GM18909 (cell line): ENCODE measurements at regions not wholly inside any gene's neighbourhood (a gene's known extent, or its start where the extent isn't known, plus 50 kb on each side); places are given as distances from the start of the nearest gene placed in this dataset.
"Not testable (repeated sequence)": the region's sequence is repeated elsewhere in the genome, so short reads cannot be mapped to it uniquely, and the experiment has no call there.

Experiments used
- ATAC-seq: cut with Tn5 transposase; IDR thresholded peaks from one replicate; pipeline ENCODE4 v1.9.1; 2021; ENCODE audit warnings: mild to moderate bottlenecking; ENCODE audit not compliant: unreplicated experiment, poor library complexity

DNA sequence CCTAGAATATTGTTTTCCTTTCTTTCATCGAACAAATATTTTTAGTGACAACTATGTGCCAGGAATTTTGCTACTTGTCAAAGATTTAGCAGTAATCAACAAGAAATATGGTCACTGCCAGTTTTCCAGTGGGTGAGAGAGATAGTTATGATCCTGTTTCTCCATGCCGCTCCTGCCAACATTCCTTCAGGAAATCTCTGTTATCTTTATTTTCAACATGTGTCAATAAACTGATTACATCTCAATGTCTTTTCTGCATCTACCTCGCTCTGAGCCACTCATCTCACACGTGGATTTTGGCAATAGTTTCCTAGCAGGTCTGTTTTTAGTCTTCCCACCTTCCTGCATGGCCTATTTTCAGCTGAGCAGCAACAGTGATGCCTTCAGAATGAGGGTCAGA is 650.0 kb upstream of the STXBP6 start:
- no peak for ATAC-seq

DNA sequence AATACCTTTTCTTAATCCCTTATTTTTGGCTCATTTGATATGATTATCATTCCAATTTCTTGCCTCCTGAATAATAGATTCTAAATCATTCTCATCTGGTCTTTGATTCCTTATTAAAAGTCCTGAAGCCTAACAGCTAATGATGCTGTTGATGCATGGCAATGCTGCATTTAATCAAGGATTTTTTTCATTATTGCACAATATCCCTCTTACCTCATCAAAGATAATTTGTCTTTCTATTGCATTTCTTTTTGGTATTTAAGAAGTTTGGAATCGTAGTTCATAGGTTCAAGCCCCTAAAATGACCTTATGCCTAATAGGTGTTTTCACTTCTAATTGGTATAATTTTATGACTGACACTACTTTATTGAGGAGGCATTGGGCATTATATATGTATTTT is 648.2 kb upstream of the STXBP6 start:
- no peak for ATAC-seq

DNA sequence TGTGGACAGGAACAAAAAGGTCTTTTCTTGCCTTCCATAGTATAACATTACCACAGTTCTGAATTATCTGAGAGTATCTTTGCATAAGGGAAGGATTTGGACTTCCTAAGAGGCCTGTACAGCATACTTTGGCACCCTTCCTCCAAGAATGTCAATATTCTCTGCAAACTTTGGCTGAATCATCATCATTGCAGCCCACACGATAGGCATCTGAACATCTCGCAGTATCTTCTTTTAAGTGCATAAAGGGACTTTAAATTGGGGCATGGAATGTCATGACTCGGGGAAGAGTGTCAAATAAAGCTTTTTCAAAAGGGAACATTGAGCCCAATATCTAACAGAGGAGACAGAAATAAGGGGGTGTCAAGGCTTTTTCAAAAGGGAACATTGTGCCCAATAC is 646.2 kb upstream of the STXBP6 start:
- no peak for ATAC-seq

DNA sequence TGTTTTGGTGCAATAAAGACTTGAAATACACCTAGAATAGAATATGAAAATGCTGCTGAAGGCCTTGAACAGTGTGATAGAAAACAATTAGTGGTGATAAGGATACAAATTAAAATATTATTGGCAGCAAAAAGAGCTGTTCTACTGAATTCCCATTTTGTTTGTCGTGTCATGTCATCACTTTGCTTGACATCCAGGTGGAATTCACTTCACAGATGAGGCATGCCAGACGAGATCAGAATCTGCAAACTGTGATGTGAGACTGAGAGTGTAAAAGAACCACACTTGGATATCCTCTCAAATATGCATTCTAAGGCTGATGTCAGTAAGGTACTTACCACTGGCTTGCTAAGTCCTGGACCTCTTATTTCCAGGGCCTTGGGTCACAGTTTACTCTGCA is 635.1 kb upstream of the STXBP6 start:
- ATAC-seq: no peak

DNA sequence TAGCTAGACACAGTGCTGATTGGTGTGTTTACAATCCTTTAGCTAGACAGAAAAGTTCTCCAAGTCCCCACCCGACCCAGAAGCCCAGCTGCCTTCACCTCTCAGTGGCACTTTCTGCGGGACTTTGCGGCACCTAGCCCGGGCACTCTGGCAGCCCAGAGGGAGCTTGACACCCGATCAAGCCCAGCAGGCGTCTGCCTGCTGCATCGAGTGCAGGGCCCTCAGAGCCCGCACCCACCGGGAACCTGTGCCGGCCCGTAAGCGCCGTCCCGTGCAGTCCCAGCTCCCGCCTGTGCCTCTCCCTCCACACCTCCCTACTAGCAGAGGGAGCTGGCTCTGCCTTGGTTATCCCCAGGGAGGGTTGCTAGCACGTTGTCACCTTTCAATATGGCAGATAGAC is 631.0 kb upstream of the STXBP6 start:
- no peak for ATAC-seq

DNA sequence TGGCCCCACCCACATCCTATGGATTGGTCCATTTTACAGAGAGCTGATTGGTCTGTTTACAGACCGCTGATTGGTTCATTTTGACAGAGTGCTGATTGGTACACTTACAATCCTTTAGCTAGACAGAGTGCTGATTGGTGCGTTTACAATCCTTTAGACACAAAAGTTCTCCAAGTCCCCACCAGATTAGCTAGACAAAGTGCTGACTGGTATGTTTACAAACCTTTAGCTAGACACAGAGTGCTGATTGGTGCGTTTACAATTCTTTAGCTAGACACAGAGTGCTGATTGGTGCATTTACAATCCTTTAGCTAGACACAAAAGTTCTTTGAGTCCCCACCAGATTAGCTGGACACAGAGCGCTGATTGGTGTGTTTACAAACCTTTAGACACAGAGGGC is 630.6 kb upstream of the STXBP6 start:
- not testable (repeated sequence) for ATAC-seq

DNA sequence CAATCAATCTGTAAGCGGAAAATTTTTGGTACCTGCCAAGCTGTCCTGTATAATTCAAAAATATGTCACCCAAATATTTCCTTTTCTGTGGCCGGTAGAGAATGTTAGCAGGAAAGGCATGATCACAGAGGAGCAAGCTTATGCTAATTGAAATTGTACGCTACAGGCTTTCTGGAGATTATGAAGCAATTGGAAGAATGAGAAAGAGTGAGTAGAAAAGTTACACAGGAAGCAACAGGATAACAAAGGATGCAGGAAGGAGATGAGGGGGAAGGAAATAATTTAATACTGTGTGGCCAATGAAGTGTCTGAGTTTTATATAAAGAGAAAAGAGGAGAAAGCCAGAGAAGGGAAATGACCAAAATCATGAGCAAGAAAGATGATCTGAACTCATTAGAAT is 627.2 kb upstream of the STXBP6 start:
- no peak for ATAC-seq

DNA sequence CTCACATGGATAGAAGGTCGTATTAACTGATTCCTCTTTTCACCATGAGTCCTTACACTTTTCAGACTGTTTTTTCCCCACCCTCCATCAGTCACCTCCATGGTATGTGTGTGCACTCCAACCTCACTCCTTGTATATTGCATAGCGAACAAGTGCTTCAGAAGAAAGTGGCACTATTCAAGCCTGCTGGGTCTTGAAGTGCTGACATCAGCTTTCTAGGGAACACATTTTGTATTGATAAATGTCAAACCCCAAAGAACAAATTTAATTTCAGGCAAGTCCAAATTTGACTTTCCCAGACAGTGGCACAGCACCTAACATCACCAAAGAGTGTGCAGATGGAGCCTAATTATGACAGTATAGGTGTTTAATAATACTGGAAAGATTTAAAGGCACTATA is 617.4 kb upstream of the STXBP6 start:
- no peak for ATAC-seq

DNA sequence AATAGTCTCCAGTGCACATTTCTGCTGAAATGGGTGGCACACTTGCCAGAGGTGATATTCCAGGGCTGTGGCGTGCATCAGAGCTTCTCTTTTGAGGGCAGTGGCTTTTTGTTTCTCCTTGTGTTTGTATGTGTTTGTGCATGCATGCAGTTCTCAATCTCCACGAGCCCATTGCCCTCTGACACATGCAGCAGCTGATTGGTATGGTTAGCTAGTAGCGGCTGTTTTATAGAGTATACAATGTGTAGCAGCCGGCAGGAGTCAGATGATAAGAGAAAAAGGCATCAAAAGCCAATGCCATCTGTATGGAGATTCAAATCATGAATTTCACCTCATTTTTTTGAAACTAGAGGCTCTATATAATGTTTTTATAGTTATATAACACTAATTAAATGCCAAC is 616.9 kb upstream of the STXBP6 start:
- ATAC-seq: no peak

DNA sequence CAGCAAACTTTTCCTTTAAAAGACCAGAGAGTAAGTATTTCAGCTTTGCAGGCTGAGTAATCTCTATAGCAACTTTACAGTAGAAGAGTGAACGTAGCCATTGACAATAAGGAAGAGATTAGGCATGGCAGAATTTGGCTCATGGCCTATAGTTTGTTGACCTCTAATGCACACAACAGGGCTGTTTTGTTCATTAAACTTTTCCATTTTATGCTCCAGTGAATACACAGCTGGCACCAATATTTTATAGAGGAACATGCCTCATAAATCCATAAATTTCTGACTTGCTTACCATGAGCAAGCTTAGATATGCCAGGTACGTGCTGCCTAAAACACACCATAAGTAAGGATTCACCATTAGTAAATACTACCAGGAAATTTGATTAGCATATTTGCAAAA is 609.0 kb upstream of the STXBP6 start:
- ATAC-seq: no peak

DNA sequence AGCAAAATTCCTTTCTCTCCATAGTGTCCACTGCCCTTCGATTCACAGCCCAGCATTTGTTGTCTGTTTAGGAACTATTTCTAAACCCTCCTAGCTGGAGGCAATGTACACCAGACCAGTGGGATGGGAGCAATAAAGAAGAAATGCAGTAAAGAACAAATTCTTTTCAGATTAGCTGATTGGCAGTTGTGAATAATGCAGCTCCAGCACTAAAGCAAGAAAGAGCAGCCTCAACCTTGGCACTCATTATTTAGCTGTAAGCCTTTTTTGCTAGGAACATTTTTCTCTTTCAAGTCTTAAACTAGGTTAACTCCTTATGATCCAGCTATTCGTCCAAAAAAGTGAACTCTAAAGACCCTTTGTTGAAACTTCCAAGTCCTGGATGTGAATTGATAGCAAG is 580.5 kb upstream of the STXBP6 start:
- no peak for ATAC-seq

DNA sequence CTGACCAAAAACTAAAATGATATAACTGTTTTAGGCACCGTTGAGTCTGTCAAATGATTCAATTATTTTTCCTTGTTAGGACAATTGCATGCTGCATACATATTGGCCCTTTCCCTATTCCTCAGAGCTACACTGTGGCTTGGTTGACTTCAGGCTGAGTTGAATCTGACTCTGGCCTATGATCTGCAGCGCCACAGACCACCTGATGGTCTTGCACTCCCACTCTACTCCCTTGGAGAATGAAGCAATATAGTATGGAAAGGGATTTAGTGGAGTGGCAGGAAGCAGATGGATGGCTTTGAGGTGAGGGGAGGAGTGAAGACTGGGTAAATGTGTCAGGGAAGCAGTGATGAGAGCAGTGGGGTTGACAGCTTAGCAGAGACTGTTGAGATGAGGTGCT is 579.0 kb upstream of the STXBP6 start:
- no peak for ATAC-seq

DNA sequence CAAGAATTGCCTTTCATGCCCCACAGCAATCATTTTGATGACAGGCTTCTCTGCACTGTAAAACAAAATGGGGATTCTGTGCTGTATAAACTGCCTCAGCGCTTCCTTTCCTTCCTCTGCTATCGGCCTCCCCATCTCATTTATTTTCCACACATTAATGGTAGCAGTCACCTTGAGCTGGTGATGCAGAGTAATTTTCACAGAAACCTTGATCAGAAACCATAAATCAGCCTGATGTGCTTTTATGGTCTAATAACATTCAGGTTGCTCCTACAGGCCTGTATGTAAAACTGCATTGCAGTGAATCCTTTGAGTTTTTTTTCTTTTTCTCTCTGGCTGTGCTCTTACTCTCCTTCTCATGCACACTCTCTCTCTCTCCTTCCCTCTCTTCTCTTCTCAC is 578.4 kb upstream of the STXBP6 start:
- ATAC-seq: no peak

DNA sequence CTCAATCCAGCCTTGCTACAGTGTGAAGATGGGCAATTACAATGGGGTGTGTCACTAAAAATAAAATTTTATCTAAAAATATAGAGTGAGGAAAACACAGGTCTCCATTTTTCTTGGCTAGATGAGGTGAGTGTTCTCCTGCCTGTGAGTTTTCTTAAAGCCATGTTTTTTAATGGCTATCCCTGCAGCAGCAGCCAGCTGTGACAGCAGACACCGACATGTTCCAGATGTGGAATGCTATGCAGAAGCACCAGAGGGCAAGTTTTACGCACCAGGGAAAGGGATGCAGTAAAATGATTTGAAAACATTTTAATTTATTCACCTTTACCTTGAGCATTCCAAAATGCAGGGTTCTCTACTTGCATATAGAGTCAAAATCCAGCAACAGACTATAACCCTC is 577.0 kb upstream of the STXBP6 start:
- no peak for ATAC-seq

DNA sequence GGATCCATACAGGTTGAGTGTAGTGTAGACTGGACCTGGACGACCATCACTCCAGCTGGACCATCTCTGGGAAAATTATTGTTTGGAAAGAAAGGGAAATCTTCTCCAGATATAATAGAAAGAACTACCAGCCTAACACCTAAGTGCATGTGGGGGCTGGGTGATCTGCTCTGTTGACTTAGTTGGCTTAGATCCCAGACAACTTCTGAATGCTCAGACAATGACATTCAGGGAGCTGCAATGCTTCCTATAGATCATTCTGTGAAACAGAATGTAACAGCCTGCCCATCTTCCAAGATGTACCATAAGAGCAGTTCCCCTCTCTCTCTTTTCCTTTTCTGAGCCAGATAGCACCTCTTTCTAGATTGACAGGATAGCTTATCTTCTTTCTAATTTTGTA is 572.8 kb upstream of the STXBP6 start:
- ATAC-seq: no peak

DNA sequence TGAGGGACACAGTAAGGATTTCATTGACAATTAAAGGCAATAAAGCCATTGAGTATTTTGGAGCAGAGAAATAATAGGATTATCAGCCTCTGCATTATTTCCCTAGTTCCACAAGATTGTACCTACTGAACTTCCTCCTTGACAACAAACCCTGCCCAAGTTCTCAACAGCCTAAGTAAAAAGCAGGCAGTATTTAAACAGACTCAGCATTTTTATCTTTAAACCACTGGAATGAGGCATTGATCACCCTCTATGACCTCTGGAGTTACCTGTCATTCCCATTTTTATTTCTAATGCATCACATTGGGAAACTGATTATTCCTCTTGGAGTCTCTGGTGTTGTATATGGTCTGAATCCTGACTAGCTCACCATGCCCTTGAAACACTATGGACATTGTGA is 570.6 kb upstream of the STXBP6 start:
- ATAC-seq: no peak

DNA sequence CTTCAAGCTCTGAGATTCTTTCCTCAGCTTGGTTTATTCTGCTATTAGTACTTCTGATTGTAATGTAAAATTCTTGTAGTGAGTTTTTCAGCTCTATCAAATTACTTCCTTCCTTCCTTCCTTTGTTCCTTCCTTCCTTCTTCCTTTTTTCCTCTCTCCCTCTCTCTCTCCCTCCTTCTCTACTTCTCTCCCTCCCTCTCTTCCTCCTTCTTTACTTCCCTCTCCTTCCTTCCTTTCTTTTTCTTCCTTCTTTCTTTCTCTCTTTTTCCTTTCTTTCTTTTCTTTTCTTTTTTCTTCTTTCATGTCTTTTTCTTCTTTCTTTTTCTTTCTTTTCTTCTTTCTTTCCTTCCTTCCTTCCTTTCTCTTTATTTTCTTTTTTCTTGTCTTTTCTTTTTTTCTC is 565.2 kb upstream of the STXBP6 start:
- no peak for ATAC-seq

DNA sequence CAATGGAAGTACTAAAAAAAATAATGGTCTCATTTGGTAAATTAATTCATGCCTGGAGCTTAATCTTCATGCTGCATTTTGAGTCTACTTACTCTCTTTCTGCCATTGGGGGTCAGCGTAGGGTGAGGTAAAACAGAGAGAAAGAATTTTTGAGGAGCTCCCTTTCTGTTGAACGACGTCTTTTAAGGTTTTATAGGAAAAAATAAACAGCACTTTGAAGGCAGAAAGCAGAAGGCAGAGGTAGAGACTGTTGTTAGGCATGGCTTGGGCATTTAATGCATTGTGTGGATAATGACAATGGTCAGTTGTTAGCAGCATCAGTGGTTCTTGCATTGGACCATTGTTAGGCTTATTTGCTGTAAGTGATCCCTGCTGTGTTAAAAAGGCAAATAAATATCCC is 557.2 kb upstream of the STXBP6 start:
- ATAC-seq: no peak

DNA sequence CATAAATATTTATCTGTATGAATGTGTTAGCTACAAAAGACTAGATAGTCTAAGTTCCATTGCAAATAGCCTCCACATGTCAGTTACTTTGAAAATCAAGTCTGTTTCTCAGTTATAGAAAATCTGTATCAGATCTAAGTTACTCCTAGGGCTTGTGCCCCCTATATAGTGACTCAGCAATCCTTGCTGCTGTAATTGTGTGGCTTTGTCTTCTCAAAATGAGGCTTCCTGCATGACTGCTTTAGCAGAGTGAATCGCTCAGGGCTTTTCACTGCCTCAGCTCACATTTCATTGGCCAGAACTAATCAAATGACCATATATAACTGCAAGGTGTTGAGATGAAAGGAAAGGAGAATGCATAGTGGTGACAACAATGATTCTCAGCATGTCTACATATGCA is 552.2 kb upstream of the STXBP6 start:
- ATAC-seq: no peak

DNA sequence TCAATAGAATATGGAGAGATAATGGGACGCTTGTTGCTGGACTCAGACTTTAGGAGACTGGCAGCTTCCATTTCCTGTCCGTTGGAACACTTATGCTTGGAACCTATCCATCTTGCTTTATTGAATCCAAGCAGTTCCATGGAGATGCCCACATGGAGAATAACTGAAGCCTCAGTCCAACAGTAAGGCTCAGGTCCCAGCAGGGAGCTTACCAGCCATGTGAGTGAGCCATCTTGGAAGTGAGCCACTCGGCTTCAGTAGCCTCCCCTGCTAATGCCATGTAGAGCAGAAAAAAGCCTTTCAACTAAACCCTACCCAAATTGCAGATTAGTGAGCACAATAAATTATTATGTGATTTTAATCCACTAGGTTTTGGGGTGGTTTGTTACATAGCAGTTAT is 538.8 kb upstream of the STXBP6 start:
- ATAC-seq: no peak

DNA sequence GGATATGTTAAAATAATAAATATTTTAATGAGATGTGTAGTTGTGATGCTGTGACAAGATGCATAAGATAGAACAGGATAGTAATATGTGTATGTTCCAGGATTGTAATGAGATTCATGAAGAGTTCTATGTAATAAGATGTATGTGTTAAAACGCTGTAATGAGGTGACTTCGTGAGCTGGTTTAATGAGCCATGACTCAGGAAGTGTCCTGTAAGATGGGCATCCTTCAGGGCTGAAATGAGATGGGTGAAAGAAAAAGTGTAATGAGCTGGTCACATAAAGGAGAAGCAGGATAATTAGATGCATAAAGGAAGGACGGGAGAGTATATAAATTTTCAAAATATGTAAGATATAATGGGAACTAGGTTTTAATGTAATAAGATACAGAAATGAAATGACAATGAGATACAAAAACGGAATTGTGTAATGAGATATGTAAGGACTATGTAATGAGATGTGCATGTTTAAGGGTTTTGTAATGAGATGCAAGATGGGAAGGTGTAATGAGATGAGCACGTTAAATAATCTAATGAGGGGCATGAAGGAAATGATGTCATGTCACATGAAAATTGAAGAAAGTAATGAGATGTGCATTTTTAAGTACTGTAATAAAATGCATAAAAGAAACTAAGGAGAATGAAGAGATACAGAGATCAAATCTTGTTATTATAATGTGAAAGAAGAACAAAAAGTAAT is 524.8 kb upstream of the STXBP6 start:
- no peak for ATAC-seq

DNA sequence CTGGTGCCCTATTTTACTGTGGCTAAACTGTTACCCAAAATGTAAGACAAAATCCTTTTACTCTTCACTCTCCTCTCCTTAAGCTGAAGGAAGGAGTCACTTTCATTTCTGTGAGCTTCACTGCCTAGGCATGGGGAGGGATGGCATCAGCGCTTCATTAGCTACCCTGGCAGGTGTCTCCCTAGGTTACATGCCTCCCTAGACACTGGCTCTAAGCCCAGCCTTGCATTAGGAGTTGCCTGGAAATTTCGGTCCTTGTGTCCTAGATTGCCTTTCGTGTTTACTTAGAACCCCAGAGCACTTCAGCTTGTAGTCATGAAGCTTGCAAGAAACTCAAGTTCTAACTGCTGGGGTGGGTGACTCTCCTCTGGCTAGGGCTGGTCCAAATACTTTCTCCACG is 520.5 kb upstream of the STXBP6 start:
- no peak for ATAC-seq

DNA sequence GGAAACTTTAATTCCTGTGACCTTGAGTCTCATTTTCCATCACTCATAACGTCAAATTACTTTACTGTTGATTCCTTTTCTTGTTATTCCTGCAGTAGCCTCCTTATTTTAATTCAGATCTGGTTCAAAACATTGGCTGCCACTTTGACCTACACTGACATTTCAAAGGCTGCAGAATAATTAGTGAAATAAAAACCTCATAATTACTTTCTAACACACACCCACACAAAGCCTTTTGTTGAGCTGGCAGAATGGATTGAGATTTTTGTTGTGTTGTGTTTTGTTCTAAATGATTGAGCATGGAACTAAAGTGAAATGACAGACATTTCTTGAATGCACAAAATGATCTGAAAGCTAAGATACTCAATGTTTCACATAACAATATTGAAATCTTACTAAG is 507.5 kb upstream of the STXBP6 start:
- no peak for ATAC-seq
